SH-SY5Y (cell line): ENCODE measurements at regions not wholly inside any gene's neighbourhood (a gene's known extent, or its start where the extent isn't known, plus 50 kb on each side); places are given as distances from the start of the nearest gene placed in this dataset.

Source experiments
- GATA2 ChIP-seq: IDR thresholded peaks from 2 replicates; pipeline ENCODE4 v1.6.1; 2011; ENCODE audit warnings: mild to moderate bottlenecking, low read depth, low read length
- GATA3 ChIP-seq: IDR thresholded peaks from 2 replicates; pipeline ENCODE4 v1.6.1; 2011; ENCODE audit warnings: low read depth, mild to moderate bottlenecking, low read length, moderate library complexity

DNA sequence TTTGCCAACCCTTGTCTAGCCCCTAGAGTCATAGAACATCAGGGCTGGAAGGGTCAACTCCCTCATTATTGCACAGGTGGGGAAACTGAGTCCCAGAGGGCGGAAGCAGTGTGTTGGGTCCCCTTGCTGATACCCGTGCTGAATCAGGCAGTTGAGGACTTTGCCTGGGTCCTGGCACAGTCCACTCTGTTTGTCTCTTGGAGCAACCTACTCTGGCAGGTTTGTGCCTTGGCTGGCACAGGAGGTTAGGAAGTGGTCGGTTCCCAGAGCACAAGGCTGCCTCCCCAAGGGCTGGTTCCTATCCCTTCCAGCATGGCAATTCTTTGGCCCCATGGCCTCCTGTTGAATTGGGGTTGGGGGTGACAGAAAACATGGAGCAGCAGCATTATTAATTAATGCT is 94.5 kb upstream of the SHB start:
- TF ChIP-seq GATA2: no peak
- TF ChIP-seq GATA3: no peak
